Activated B cell treated with CpG ODN at 0.5 μM for 24 hours (primary cell): ENCODE measurements at regions not wholly inside any gene's neighbourhood (a gene's known extent, or its start where the extent isn't known, plus 50 kb on each side); places are given as distances from the start of the nearest gene placed in this dataset.

ENCODE experiments used
- ATAC-seq: fragments of 200-7000 bp; cut with Tn5 transposase; one replicate; pipeline ENCODE4 v1.10.0; 2021; ENCODE audit warnings: low read depth, mild to moderate bottlenecking, moderate library complexity
- CTCF ChIA-PET: fragments of 350-600 bp; sonication (Branson Sonifier 250); formaldehyde crosslinking; loops from one replicate; lab custom pipeline; 2021; ENCODE audit warnings: antibody characterized with exemption; lab: Charles Lee
- POLR2A ChIA-PET: fragments of 350-600 bp; sonication (Branson Sonifier 250); formaldehyde crosslinking; loops from one replicate; lab custom pipeline; 2021; ENCODE audit warnings: antibody characterized with exemption; lab: Charles Lee
- DNase-seq: peaks from one replicate; pipeline ENCODE4 v3.0.0; 2022
- H3K27ac Mint-ChIP-seq: one replicate; pipeline ENCODE4 v1.8.0; 2020; ENCODE audit warnings: mixed read lengths
- H3K27me3 Mint-ChIP-seq: one replicate; pipeline ENCODE4 v1.8.0; 2021; ENCODE audit warnings: mixed read lengths
- H3K36me3 Mint-ChIP-seq: one replicate; pipeline ENCODE4 v1.8.0; 2021; ENCODE audit warnings: low read depth, mixed read lengths
- H3K4me1 Mint-ChIP-seq: one replicate; pipeline ENCODE4 v1.8.0; 2021; ENCODE audit warnings: mixed read lengths
- H3K4me3 Mint-ChIP-seq: one replicate; pipeline ENCODE4 v1.8.0; 2020; ENCODE audit warnings: mild to moderate bottlenecking, mixed read lengths
- H3K9me3 Mint-ChIP-seq: one replicate; pipeline ENCODE4 v1.8.0; 2020; ENCODE audit warnings: mixed read lengths
- CTCF ChIP-seq: fragments of 200-600 bp; IDR thresholded peaks from one replicate; pipeline ENCODE4 v1.8.0; 2022; ENCODE audit warnings: antibody characterized with exemption, mild to moderate bottlenecking
- intact Hi-C: fragments of 100-400 bp; cut with micrococcal nuclease; formaldehyde crosslinking; loops from one replicate; pipeline ENCODE4 v1.15.1; 2024

- ATAC-seq (no peak), DNase-seq (no peak)
- ChIA-PET POLR2A (no interaction called here), CTCF (no interaction called here)
- H3K27me3 Mint-ChIP-seq, result peaks cover 4% of the 10 kb centered on the region
- no peak overlapping the region for H3K27ac Mint-ChIP-seq
- no peaks in the 10 kb centered on the region for H3K36me3 Mint-ChIP-seq
- H3K4me3 Mint-ChIP-seq, result no peak overlapping the region
- no peaks in the 10 kb centered on the region for H3K4me1 Mint-ChIP-seq
- TF ChIP-seq CTCF, result no peak
- intact Hi-C loops, result no loop called here
- H3K9me3 Mint-ChIP-seq, result no peaks in the 10 kb centered on the region
These were observed 92.0 kb upstream of the RAI14 start for GRCh38 chr5:34563931-34564709.

- intact Hi-C loops, result no loop called here
- CTCF ChIA-PET, result no interaction called here
- Mint-ChIP-seq H3K4me1 (no peaks in the 10 kb centered on the region), H3K36me3 (no peaks in the 10 kb centered on the region), H3K4me3 (no peak overlapping the region), H3K9me3 (no peaks in the 10 kb centered on the region), H3K27ac (no peak overlapping the region), H3K27me3 (peaks cover 4% of the 10 kb centered on the region)
- ATAC-seq (no peak), DNase-seq (no peak)
- no peak for TF ChIP-seq CTCF
- POLR2A ChIA-PET, result no interaction called here
These were observed 91.4 kb upstream of the RAI14 start for GRCh38 chr5:34564710-34565235.

GRCh38 chr5:34570143-34570542 lies 86.0 kb upstream of the RAI14 start:
- DNase-seq, result no peak
- no peaks in the 10 kb centered on the region for H3K9me3 Mint-ChIP-seq
- no peak for ATAC-seq
- no peaks in the 10 kb centered on the region for H3K4me1 Mint-ChIP-seq
- peaks cover 4% of the 10 kb centered on the region for H3K27me3 Mint-ChIP-seq
- H3K4me3 Mint-ChIP-seq, result no peak overlapping the region
- H3K36me3 Mint-ChIP-seq, result no peaks in the 10 kb centered on the region
- ChIA-PET POLR2A (no interaction called here), CTCF (no interaction called here)
- H3K27ac Mint-ChIP-seq, result no peak overlapping the region
- no peak for TF ChIP-seq CTCF
- intact Hi-C loops, result no loop called here

- DNase-seq (no peak), ATAC-seq (no peak)
- no peak for TF ChIP-seq CTCF
- ChIA-PET POLR2A (no interaction called here), CTCF (no interaction called here)
- peaks cover 2% of the 10 kb centered on the region for H3K27me3 Mint-ChIP-seq
- no peak overlapping the region for H3K27ac Mint-ChIP-seq
- intact Hi-C loops, result no loop called here
- H3K9me3 Mint-ChIP-seq, result no peaks in the 10 kb centered on the region
- H3K4me3 Mint-ChIP-seq, result no peak overlapping the region
- no peaks in the 10 kb centered on the region for H3K36me3 Mint-ChIP-seq
- no peaks in the 10 kb centered on the region for H3K4me1 Mint-ChIP-seq
These were observed 85.1 kb upstream of the RAI14 start for GRCh38 chr5:34570721-34571676.

- no peaks in the 10 kb centered on the region for H3K4me1 Mint-ChIP-seq
- POLR2A ChIA-PET, result no interaction called here
- H3K27ac Mint-ChIP-seq, result no peak overlapping the region
- no peak overlapping the region for H3K4me3 Mint-ChIP-seq
- no peaks in the 10 kb centered on the region for H3K27me3 Mint-ChIP-seq
- DNase-seq (no peak), ATAC-seq (no peak)
- intact Hi-C loops, result no loop called here
- no peak for TF ChIP-seq CTCF
- no peaks in the 10 kb centered on the region for H3K36me3 Mint-ChIP-seq
- H3K9me3 Mint-ChIP-seq, result no peaks in the 10 kb centered on the region
- CTCF ChIA-PET, result no interaction called here
These were observed 84.5 kb upstream of the RAI14 start for GRCh38 chr5:34571677-34572041.
